ENCODE measurements at regions not wholly inside any gene's neighbourhood (a gene's known extent, or its start where the extent isn't known, plus 50 kb on each side); places are given as distances from the start of the nearest gene placed in this dataset.

- Histone ChIP-seq H3K27ac (no peak overlapping the region), H3K4me1 (no peaks in the 10 kb centered on the region), H3K27me3 (no peaks in the 10 kb centered on the region), H3K4me3 (no peak overlapping the region), H3K9me3 (no peaks in the 10 kb centered on the region), H3K36me3 (no peaks in the 10 kb centered on the region)
- 62% methylated on average over 2 of the region's 2 CpGs for WGBS
- TF ChIP-seq EP300 (IDR thresholded peaks at IDR 0.05), result no peak
- TF ChIP-seq POLR2AphosphoS5 (IDR thresholded peaks at IDR 0.05), result no peak
- DNase-seq (ENCODE audit: low spot score in 2 of 2), result no peak
These were observed 138.9 kb downstream of the NXNL2 start for GRCh38 chr9:88673886-88674285.

GRCh38 chr9:88676644-88677043 is 141.7 kb downstream of the NXNL2 start:
- 98% methylated on average over 3 of the region's 3 CpGs for WGBS
- no peak for TF ChIP-seq POLR2A (IDR thresholded peaks at IDR 0.05)
- Histone ChIP-seq H3K9me3 (no peaks in the 10 kb centered on the region), H3K4me1 (no peaks in the 10 kb centered on the region), H3K4me3 (no peak overlapping the region), H3K27me3 (no peaks in the 10 kb centered on the region), H3K36me3 (no peaks in the 10 kb centered on the region), H3K27ac (no peak overlapping the region)
- DNase-seq (ENCODE audit: low spot score in 2 of 2), result no peak

- Histone ChIP-seq H3K27me3 (no peaks in the 10 kb centered on the region), H3K4me3 (no peak overlapping the region), H3K27ac (no peak overlapping the region), H3K9me3 (no peaks in the 10 kb centered on the region), H3K36me3 (no peaks in the 10 kb centered on the region), H3K4me1 (no peaks in the 10 kb centered on the region)
- WGBS, result 80% methylated on average over 2 of the region's 2 CpGs
- DNase-seq (ENCODE audit: low spot score in 2 of 2), result no peak
- no peak for TF ChIP-seq EP300 (IDR thresholded peaks at IDR 0.05)
- no peak for TF ChIP-seq CTCF (IDR thresholded peaks at IDR 0.05)
- TF ChIP-seq POLR2A (IDR thresholded peaks at IDR 0.05), result no peak
- TF ChIP-seq POLR2AphosphoS5 (IDR thresholded peaks at IDR 0.05), result no peak
These were observed 143.0 kb downstream of the NXNL2 start for GRCh38 chr9:88678008-88678407.

GRCh38 chr9:88678431-88678830 is 143.5 kb downstream of the NXNL2 start:
- no peaks in the 10 kb centered on the region for H3K9me3 ChIP-seq
- no peaks in the 10 kb centered on the region for H3K4me1 ChIP-seq
- H3K27me3 ChIP-seq, result no peaks in the 10 kb centered on the region
- no peaks in the 10 kb centered on the region for H3K36me3 ChIP-seq
- no peak overlapping the region for H3K4me3 ChIP-seq
- WGBS, result 86% methylated on average over 4 of the region's 4 CpGs
- TF ChIP-seq CTCF (IDR thresholded peaks at IDR 0.05) (no peak), EP300 (IDR thresholded peaks at IDR 0.05) (no peak), POLR2AphosphoS5 (IDR thresholded peaks at IDR 0.05) (no peak)
- H3K27ac ChIP-seq, result no peak overlapping the region
- no peak for DNase-seq (ENCODE audit: low spot score in 2 of 2)

GRCh38 chr9:88680041-88680440 is 145.1 kb downstream of the NXNL2 start:
- no peaks in the 10 kb centered on the region for H3K36me3 ChIP-seq
- no peak for TF ChIP-seq POLR2AphosphoS5 (IDR thresholded peaks at IDR 0.05)
- no peak for TF ChIP-seq POLR2A (IDR thresholded peaks at IDR 0.05)
- no peak for TF ChIP-seq EP300 (IDR thresholded peaks at IDR 0.05)
- TF ChIP-seq CTCF (IDR thresholded peaks at IDR 0.05), result no peak
- H3K27ac ChIP-seq, result no peak overlapping the region
- 74% methylated on average over 5 of the region's 5 CpGs for whole genome bisulfite sequencing
- DNase-seq (ENCODE audit: low spot score in 2 of 2), result no peak
- H3K9me3 ChIP-seq, result no peaks in the 10 kb centered on the region
- H3K4me3 ChIP-seq, result no peak overlapping the region
- no peaks in the 10 kb centered on the region for H3K27me3 ChIP-seq
- no peaks in the 10 kb centered on the region for H3K4me1 ChIP-seq

- no peaks in the 10 kb centered on the region for H3K36me3 ChIP-seq
- H3K27ac ChIP-seq, result no peak overlapping the region
- WGBS, result 80% methylated on average over 8 of the region's 8 CpGs
- DNase-seq (ENCODE audit: low spot score in 2 of 2), result no peak
- no peaks in the 10 kb centered on the region for H3K9me3 ChIP-seq
- no peaks in the 10 kb centered on the region for H3K27me3 ChIP-seq
- no peaks in the 10 kb centered on the region for H3K4me1 ChIP-seq
- H3K4me3 ChIP-seq, result no peak overlapping the region
- TF ChIP-seq POLR2AphosphoS5 (IDR thresholded peaks at IDR 0.05) (no peak), CTCF (IDR thresholded peaks at IDR 0.05) (no peak), EP300 (IDR thresholded peaks at IDR 0.05) (no peak), POLR2A (IDR thresholded peaks at IDR 0.05) (no peak)
These were observed 145.7 kb downstream of the NXNL2 start for GRCh38 chr9:88680505-88681160.

Measured in suprapubic skin (tissue), 4 donors.